Mucosa of stomach (tissue), 1 donor: ENCODE measurements at regions not wholly inside any gene's neighbourhood (a gene's known extent, or its start where the extent isn't known, plus 50 kb on each side); places are given as distances from the start of the nearest gene placed in this dataset.

ENCODE experiments used
- H3K27me3 ChIP-seq: one replicate; pipeline ENCODE4 v1.7.0; 2013; ENCODE audit warnings: mild to moderate bottlenecking, low read length; ENCODE audit not compliant: control insufficient read depth, insufficient read depth
- H3K36me3 ChIP-seq: one replicate; pipeline ENCODE4 v1.7.0; 2013; ENCODE audit warnings: low read length; ENCODE audit not compliant: control insufficient read depth, insufficient read depth
- H3K4me1 ChIP-seq: one replicate; pipeline ENCODE4 v1.7.0; 2013; ENCODE audit warnings: mild to moderate bottlenecking, low read length; ENCODE audit not compliant: control insufficient read depth, insufficient read depth
- H3K4me3 ChIP-seq: one replicate; pipeline ENCODE4 v1.7.0; 2013; ENCODE audit warnings: low read length
- H3K9ac ChIP-seq: one replicate; pipeline ENCODE4 v1.7.0; 2013; ENCODE audit warnings: mild to moderate bottlenecking, low read length, moderate library complexity
- H3K9me3 ChIP-seq: one replicate; pipeline ENCODE4 v1.7.0; 2013; ENCODE audit warnings: mild to moderate bottlenecking, low read length, moderate library complexity; ENCODE audit not compliant: control insufficient read depth
- donor health status: Pancreatic carcinoma.

- H3K9me3 ChIP-seq: no peaks in the 10 kb centered on the region
- no peak overlapping the region for H3K4me3 ChIP-seq
- peaks cover 4% of the 10 kb centered on the region for H3K27me3 ChIP-seq
- H3K4me1 ChIP-seq: peaks cover 18% of the 10 kb centered on the region
- H3K36me3 ChIP-seq: no peaks in the 10 kb centered on the region
- H3K9ac ChIP-seq: no peak overlapping the region
Measured at GRCh38 chr16:86665319-86665675, 86.9 kb downstream of the FOXL1 start.

GRCh38 chr16:86665929-86666328 is 87.6 kb downstream of the FOXL1 start:
- H3K4me3 ChIP-seq: no peak overlapping the region
- peaks cover 18% of the 10 kb centered on the region for H3K4me1 ChIP-seq
- no peak overlapping the region for H3K9ac ChIP-seq
- H3K36me3 ChIP-seq: no peaks in the 10 kb centered on the region
- no peaks in the 10 kb centered on the region for H3K9me3 ChIP-seq
- H3K27me3 ChIP-seq: peaks cover 4% of the 10 kb centered on the region

- Histone ChIP-seq H3K4me1 (peaks cover 18% of the 10 kb centered on the region), H3K9me3 (no peaks in the 10 kb centered on the region), H3K4me3 (no peak overlapping the region), H3K36me3 (no peaks in the 10 kb centered on the region), H3K9ac (no peak overlapping the region), H3K27me3 (peaks cover 4% of the 10 kb centered on the region)
Measured at GRCh38 chr16:86667035-86667434, 88.7 kb downstream of the FOXL1 start.

- H3K4me1 ChIP-seq: peaks cover 18% of the 10 kb centered on the region
- H3K9ac ChIP-seq: no peak overlapping the region
- peaks cover 4% of the 10 kb centered on the region for H3K27me3 ChIP-seq
Measured at GRCh38 chr16:86668136-86668910, 90.0 kb downstream of the FOXL1 start.

GRCh38 chr16:86669285-86669805 is 91.0 kb downstream of the FOXL1 start:
- no peak overlapping the region for H3K9ac ChIP-seq
- H3K4me1 ChIP-seq: peaks cover 9% of the 10 kb centered on the region
- H3K36me3 ChIP-seq: no peaks in the 10 kb centered on the region
- no peaks in the 10 kb centered on the region for H3K9me3 ChIP-seq
- H3K27me3 ChIP-seq: peaks cover 4% of the 10 kb centered on the region
- no peak overlapping the region for H3K4me3 ChIP-seq

More at GRCh38 chr16:86668136-86668910, 90.0 kb downstream of the FOXL1 start:
- no peaks in the 10 kb centered on the region for H3K36me3 ChIP-seq
- no peaks in the 10 kb centered on the region for H3K9me3 ChIP-seq
- no peak overlapping the region for H3K4me3 ChIP-seq

- no peak overlapping the region for H3K9ac ChIP-seq
- H3K27me3 ChIP-seq: peaks cover 4% of the 10 kb centered on the region
- no peaks in the 10 kb centered on the region for H3K9me3 ChIP-seq
- H3K36me3 ChIP-seq: no peaks in the 10 kb centered on the region
- H3K4me1 ChIP-seq: peaks cover 2% of the 10 kb centered on the region
- H3K4me3 ChIP-seq: no peak overlapping the region
Measured at GRCh38 chr16:86669937-86670749, 91.8 kb downstream of the FOXL1 start.

- no peaks in the 10 kb centered on the region for H3K4me1 ChIP-seq
- no peaks in the 10 kb centered on the region for H3K36me3 ChIP-seq
- H3K27me3 ChIP-seq: peaks cover 4% of the 10 kb centered on the region
- H3K9ac ChIP-seq: no peak overlapping the region
- no peak overlapping the region for H3K4me3 ChIP-seq
- no peaks in the 10 kb centered on the region for H3K9me3 ChIP-seq
Measured at GRCh38 chr16:86670750-86671234, 92.4 kb downstream of the FOXL1 start.

- H3K9me3 ChIP-seq: no peaks in the 10 kb centered on the region
- no peak overlapping the region for H3K4me3 ChIP-seq
- H3K36me3 ChIP-seq: no peaks in the 10 kb centered on the region
- H3K27me3 ChIP-seq: peaks cover 4% of the 10 kb centered on the region
- H3K9ac ChIP-seq: no peak overlapping the region
- H3K4me1 ChIP-seq: no peaks in the 10 kb centered on the region
Measured at GRCh38 chr16:86671486-86672178, 93.3 kb downstream of the FOXL1 start.

- Histone ChIP-seq H3K36me3 (no peaks in the 10 kb centered on the region), H3K9ac (no peak overlapping the region), H3K9me3 (no peaks in the 10 kb centered on the region), H3K4me1 (no peaks in the 10 kb centered on the region), H3K4me3 (no peak overlapping the region), H3K27me3 (peaks cover 4% of the 10 kb centered on the region)
Measured at GRCh38 chr16:86672179-86672863, 94.0 kb downstream of the FOXL1 start.

- H3K4me3 ChIP-seq: no peak overlapping the region
- H3K9ac ChIP-seq: no peak overlapping the region
- no peaks in the 10 kb centered on the region for H3K36me3 ChIP-seq
- no peaks in the 10 kb centered on the region for H3K9me3 ChIP-seq
- H3K4me1 ChIP-seq: no peaks in the 10 kb centered on the region
- peaks cover 4% of the 10 kb centered on the region for H3K27me3 ChIP-seq
Measured at GRCh38 chr16:86673090-86673955, 95.0 kb downstream of the FOXL1 start.
